ENCODE measurements at regions not wholly inside any gene's neighbourhood (a gene's known extent, or its start where the extent isn't known, plus 50 kb on each side); places are given as distances from the start of the nearest gene placed in this dataset.

DNA sequence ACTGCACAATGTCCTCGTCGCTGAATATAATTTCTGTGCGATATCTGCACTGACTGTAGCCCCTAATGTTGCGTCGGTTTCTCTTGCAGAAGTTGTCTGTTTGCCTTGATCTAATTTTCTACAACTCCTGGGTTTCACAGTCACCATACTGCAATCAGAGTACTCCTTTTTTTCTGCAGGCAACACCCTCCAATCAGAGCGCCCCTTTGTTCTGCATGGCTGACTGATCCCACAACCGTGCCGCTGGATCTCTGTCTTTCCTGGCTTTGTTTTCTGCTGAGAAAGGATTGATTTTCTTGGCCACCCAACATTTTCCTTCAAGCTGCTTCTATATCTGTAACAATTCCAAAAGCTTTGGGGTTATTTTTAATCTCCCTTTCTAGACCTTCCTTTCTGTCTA is 182.2 kb upstream of the SMARCA2 start (continued):
- TF ChIP-seq, protein P1, sequence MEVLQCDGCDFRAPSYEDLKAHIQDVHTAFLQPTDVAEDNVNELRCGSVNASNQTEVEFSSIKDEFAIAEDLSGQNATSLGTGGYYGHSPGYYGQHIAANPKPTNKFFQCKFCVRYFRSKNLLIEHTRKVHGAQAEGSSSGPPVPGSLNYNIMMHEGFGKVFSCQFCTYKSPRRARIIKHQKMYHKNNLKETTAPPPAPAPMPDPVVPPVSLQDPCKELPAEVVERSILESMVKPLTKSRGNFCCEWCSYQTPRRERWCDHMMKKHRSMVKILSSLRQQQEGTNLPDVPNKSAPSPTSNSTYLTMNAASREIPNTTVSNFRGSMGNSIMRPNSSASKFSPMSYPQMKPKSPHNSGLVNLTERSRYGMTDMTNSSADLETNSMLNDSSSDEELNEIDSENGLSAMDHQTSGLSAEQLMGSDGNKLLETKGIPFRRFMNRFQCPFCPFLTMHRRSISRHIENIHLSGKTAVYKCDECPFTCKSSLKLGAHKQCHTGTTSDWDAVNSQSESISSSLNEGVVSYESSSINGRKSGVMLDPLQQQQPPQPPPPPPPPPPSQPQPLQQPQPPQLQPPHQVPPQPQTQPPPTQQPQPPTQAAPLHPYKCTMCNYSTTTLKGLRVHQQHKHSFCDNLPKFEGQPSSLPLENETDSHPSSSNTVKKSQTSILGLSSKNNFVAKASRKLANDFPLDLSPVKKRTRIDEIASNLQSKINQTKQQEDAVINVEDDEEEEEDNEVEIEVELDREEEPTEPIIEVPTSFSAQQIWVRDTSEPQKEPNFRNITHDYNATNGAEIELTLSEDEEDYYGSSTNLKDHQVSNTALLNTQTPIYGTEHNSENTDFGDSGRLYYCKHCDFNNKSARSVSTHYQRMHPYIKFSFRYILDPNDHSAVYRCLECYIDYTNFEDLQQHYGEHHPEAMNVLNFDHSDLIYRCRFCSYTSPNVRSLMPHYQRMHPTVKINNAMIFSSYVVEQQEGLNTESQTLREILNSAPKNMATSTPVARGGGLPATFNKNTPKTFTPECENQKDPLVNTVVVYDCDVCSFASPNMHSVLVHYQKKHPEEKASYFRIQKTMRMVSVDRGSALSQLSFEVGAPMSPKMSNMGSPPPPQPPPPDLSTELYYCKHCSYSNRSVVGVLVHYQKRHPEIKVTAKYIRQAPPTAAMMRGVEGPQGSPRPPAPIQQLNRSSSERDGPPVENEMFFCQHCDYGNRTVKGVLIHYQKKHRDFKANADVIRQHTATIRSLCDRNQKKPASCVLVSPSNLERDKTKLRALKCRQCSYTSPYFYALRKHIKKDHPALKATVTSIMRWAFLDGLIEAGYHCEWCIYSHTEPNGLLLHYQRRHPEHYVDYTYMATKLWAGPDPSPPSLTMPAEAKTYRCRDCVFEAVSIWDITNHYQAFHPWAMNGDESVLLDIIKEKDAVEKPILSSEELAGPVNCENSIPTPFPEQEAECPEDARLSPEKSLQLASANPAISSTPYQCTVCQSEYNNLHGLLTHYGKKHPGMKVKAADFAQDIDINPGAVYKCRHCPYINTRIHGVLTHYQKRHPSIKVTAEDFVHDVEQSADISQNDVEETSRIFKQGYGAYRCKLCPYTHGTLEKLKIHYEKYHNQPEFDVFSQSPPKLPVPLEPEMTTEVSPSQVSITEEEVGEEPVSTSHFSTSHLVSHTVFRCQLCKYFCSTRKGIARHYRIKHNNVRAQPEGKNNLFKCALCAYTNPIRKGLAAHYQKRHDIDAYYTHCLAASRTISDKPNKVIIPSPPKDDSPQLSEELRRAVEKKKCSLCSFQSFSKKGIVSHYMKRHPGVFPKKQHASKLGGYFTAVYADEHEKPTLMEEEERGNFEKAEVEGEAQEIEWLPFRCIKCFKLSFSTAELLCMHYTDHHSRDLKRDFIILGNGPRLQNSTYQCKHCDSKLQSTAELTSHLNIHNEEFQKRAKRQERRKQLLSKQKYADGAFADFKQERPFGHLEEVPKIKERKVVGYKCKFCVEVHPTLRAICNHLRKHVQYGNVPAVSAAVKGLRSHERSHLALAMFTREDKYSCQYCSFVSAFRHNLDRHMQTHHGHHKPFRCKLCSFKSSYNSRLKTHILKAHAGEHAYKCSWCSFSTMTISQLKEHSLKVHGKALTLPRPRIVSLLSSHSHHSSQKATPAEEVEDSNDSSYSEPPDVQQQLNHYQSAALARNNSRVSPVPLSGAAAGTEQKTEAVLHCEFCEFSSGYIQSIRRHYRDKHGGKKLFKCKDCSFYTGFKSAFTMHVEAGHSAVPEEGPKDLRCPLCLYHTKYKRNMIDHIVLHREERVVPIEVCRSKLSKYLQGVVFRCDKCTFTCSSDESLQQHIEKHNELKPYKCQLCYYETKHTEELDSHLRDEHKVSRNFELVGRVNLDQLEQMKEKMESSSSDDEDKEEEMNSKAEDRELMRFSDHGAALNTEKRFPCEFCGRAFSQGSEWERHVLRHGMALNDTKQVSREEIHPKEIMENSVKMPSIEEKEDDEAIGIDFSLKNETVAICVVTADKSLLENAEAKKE (CRISPR knock-in tag; IDR thresholded peaks at IDR 0.05), result no peak
- TF ChIP-seq CREB1 (CRISPR knock-in tag; IDR thresholded peaks at IDR 0.05; ENCODE audit: low read depth), result no peak
- no peak for TF ChIP-seq EZH2 (IDR thresholded peaks at IDR 0.05; ENCODE audit: low read depth, unreplicated experiment)
- TF ChIP-seq, protein P2, sequence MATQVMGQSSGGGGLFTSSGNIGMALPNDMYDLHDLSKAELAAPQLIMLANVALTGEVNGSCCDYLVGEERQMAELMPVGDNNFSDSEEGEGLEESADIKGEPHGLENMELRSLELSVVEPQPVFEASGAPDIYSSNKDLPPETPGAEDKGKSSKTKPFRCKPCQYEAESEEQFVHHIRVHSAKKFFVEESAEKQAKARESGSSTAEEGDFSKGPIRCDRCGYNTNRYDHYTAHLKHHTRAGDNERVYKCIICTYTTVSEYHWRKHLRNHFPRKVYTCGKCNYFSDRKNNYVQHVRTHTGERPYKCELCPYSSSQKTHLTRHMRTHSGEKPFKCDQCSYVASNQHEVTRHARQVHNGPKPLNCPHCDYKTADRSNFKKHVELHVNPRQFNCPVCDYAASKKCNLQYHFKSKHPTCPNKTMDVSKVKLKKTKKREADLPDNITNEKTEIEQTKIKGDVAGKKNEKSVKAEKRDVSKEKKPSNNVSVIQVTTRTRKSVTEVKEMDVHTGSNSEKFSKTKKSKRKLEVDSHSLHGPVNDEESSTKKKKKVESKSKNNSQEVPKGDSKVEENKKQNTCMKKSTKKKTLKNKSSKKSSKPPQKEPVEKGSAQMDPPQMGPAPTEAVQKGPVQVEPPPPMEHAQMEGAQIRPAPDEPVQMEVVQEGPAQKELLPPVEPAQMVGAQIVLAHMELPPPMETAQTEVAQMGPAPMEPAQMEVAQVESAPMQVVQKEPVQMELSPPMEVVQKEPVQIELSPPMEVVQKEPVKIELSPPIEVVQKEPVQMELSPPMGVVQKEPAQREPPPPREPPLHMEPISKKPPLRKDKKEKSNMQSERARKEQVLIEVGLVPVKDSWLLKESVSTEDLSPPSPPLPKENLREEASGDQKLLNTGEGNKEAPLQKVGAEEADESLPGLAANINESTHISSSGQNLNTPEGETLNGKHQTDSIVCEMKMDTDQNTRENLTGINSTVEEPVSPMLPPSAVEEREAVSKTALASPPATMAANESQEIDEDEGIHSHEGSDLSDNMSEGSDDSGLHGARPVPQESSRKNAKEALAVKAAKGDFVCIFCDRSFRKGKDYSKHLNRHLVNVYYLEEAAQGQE (IDR thresholded peaks at IDR 0.05; ENCODE audit: unreplicated experiment), result no peak
- TF ChIP-seq STAT1 (IDR thresholded peaks at IDR 0.05; ENCODE audit: unreplicated experiment), result no peak
- no peak for TF ChIP-seq NANOG (IDR thresholded peaks at IDR 0.05; ENCODE audit: borderline replicate concordance)

All from GM23338 (cell line).